GM21825 (cell line): ENCODE measurements at regions not wholly inside any gene's neighbourhood (a gene's known extent, or its start where the extent isn't known, plus 50 kb on each side); places are given as distances from the start of the nearest gene placed in this dataset.
"Not testable (repeated sequence)": the region's sequence is repeated elsewhere in the genome, so short reads cannot be mapped to it uniquely, and the experiment has no call there.

Source experiments
- ATAC-seq: cut with Tn5 transposase; IDR thresholded peaks from one replicate; pipeline ENCODE4 v1.9.1; 2021; ENCODE audit warnings: mild to moderate bottlenecking, moderate library complexity; ENCODE audit not compliant: unreplicated experiment

GRCh38 chr9:26508897-26509296 lies 383.7 kb downstream of the CAAP1 start:
- ATAC-seq, result no peak

DNA sequence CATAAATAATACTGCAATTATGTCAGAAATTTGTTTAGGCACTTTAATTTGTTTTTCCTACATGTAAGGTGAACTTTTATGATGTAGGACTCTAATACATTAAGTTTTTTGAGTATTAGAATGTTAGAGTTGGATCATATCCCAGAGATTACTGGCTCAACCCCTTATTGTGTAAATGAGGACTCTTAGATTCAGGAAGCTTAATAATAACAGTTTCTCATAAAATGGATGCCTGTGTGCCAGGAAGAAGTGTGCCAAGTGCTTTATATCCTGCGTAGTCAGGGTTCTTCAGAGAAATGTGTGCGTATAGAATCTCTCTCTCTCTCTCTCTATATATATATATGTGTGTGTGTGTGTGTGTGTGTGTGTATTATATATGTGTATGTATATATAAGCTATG lies 388.5 kb downstream of the CAAP1 start:
- ATAC-seq, result no peak

GRCh38 chr9:26502311-26502710 lies 390.3 kb downstream of the CAAP1 start:
- ATAC-seq, result no peak

- ATAC-seq, result no peak
Measured at GRCh38 chr9:26500471-26500870, 392.1 kb downstream of the CAAP1 start.

- not testable (repeated sequence) for ATAC-seq
Measured at GRCh38 chr9:26492608-26493521, 399.7 kb downstream of the CAAP1 start.

DNA sequence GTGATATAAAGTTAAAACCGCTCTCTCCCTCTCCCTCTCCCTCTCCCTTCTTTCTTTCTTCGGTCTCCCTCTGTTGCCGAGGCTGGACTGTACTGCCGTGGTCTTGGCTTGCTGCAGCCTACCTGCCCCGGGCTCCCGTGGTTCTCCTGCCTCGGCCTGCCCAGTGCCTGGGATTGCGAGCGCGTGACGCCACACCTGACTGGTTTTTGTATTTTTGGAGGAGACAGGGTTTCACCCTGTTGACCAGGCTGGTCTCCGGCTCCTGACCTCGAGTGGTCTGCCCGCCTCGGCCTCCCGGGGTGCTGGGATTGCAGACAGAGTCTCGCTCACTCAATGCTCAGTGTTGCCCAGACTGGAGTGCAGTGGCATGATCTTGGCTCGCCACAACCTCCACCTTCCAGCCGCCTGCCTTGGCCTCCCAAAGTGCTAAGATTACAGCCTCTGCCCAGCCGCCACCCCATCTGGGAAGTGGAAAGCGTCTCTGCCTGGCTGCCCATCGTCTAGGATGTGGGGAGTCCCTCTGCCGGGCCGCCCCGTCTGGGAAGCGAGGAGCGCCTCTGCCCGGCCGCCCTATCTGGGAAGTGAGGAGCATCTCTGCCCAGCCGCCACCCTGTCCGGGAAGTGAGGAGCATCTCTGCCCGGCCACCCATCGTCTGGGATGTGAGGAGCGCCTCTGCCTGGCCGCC lies 400.5 kb downstream of the CAAP1 start:
- ATAC-seq, result not testable (repeated sequence)

- ATAC-seq, result no peak
Measured at GRCh38 chr9:26483991-26484390, 408.6 kb downstream of the CAAP1 start.

- ATAC-seq, result no peak
Measured at GRCh38 chr9:26477963-26478362, 414.6 kb downstream of the CAAP1 start.

GRCh38 chr9:26471261-26471660 lies 421.3 kb downstream of the CAAP1 start:
- ATAC-seq, result no peak

DNA sequence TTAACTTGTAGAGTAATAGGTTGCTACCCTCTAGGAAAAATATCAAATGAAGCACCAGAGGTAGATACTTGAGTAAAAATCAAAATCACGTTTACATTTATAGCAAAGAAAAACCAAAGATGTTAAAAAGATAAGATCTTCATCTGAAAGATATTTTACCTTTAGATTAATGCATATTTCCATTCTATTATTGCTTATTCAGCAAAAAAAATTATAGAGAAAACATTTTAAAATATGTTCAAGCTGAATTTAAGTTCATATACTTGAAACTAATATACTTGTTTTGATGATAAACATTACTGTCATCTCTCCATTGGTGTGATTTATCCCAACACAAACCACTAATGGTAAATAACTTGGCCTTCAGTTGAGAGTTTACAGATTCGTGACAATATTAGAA lies 422.3 kb downstream of the CAAP1 start:
- ATAC-seq, result no peak

GRCh38 chr9:26463837-26464236 lies 428.8 kb downstream of the CAAP1 start:
- no peak for ATAC-seq

DNA sequence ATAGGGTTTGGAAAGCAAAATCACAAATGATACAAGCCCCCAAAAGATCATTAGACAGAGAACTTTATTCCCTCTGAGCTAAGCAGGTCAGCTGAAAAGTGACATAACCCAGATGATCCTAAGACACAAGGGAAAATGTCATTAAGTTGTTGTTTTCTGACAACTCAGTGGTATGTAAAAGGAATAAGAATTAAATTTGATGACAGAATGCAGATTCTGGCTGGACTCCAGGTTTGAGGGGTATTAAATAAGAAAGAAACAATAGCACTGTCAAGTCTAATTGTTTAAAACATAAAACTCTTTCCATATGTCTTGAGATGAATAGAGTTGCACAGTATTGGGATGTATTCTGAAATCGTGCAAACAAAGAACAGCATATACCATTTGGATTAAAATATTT lies 429.9 kb downstream of the CAAP1 start:
- ATAC-seq, result no peak

DNA sequence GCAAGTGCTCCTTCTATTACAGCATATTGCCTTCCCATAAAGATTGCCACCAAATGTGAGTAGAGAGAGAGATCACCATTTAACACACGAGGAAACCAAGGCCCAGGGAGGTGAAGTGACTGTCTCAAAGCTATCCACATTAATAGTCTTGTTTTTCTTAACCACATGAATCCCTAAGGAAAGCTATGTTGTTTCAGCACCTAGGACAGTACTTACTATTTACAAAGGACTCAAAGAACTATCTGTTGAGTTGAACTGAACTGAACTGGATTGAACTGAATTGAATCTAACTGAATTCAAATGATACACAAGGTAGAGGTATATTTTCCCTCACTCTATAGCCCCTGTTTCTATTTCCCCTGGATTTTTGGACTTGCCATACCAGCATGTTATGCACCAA lies 430.4 kb downstream of the CAAP1 start:
- ATAC-seq, result no peak

GRCh38 chr9:26460624-26461023 lies 432.0 kb downstream of the CAAP1 start:
- ATAC-seq, result no peak

DNA sequence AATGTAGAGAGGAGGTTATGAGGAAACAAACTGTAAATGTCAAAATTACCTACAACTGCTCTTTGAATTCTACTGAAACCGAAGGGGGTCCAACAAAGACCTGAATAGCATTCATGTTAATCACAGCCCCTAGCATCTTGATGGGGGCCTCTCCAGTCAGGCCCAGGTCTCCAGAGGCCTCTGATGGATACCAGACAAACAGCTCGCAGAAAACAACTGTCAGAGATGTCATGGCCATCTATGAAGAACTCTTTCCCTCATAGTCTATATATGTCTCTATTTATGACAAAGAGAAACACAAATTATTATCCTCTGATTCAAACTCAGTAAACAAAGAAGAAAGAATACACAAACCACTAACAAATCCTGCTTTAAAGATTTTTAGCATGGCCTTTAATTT lies 432.6 kb downstream of the CAAP1 start:
- ATAC-seq, result no peak

DNA sequence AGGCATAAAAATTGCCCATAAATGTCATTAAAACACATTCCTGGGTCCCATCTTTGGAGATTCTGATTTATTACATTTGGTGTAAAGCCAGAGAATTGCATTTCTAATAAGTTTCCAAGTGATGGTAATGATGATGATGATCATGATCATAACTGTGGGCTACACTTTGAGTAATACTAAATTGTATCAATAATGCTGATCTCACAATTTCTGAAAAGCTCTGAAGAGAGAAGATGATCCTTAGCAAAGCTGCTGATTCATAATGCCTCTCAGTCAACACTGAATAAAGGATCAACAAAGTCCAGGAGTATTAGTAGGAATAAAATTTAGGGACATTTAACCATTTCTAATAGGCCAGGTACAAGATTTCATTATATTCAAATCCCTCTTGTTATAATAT lies 434.5 kb downstream of the CAAP1 start:
- no peak for ATAC-seq

DNA sequence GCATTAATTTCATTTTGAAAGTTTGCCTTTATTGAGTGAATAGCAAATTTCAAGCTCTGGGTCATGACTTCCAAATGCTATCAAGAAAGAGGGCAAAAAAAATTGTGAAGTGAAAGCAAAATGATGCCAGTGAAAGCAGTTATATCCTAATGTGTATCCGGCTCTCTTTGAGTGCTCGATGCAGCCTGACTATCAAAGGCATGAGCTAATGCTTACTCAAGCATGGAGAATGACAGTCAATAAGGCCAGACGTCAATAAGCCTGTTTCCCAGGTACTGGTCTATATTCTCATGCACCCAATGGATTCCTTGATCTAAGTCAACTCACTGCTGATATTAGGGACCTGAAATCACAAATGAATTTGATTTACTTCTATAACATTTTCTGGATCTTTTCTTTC lies 435.5 kb downstream of the CAAP1 start:
- no peak for ATAC-seq

- no peak for ATAC-seq
Measured at GRCh38 chr9:26439061-26439624, 453.5 kb downstream of the CAAP1 start.

- no peak for ATAC-seq
Measured at GRCh38 chr9:26437056-26437711, 455.4 kb downstream of the CAAP1 start.

GRCh38 chr9:26426551-26427131 lies 466.0 kb downstream of the CAAP1 start:
- ATAC-seq, result no peak

- ATAC-seq, result no peak
Measured at GRCh38 chr9:26418480-26418879, 474.1 kb downstream of the CAAP1 start.
